ENCODE measurements at regions not wholly inside any gene's neighbourhood (a gene's known extent, or its start where the extent isn't known, plus 50 kb on each side); places are given as distances from the start of the nearest gene placed in this dataset.

DNA sequence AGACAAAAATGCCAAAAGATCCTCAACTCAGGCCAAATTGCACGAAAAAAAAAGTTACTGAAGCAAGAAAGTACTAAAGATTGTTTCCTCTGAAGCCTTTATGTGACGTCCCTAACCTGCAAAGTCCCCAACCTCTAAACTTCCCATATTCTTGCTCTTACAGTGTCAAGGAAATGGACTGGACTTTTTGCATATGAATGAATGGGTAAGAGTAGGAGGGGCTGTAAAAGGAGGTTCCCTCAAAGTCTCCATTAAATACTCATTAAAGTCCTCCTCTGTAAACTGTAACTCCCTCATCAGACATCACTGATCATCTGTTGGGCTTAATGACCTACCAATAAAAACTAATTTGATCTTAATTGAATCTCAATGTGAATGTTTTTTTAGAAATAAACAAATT, 164.8 kb upstream of the STEAP1 start:
- TF ChIP-seq, protein P1, sequence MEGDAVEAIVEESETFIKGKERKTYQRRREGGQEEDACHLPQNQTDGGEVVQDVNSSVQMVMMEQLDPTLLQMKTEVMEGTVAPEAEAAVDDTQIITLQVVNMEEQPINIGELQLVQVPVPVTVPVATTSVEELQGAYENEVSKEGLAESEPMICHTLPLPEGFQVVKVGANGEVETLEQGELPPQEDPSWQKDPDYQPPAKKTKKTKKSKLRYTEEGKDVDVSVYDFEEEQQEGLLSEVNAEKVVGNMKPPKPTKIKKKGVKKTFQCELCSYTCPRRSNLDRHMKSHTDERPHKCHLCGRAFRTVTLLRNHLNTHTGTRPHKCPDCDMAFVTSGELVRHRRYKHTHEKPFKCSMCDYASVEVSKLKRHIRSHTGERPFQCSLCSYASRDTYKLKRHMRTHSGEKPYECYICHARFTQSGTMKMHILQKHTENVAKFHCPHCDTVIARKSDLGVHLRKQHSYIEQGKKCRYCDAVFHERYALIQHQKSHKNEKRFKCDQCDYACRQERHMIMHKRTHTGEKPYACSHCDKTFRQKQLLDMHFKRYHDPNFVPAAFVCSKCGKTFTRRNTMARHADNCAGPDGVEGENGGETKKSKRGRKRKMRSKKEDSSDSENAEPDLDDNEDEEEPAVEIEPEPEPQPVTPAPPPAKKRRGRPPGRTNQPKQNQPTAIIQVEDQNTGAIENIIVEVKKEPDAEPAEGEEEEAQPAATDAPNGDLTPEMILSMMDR (IDR thresholded peaks at IDR 0.05; ENCODE audit: insufficient read depth, low read length) = no peak
- TF ChIP-seq GABPA (IDR thresholded peaks at IDR 0.05; ENCODE audit: low read depth) = no peak
- TF ChIP-seq SPI1 (IDR thresholded peaks at IDR 0.05; ENCODE audit: borderline replicate concordance, low read depth) = no peak
- TF ChIP-seq, protein P2, sequence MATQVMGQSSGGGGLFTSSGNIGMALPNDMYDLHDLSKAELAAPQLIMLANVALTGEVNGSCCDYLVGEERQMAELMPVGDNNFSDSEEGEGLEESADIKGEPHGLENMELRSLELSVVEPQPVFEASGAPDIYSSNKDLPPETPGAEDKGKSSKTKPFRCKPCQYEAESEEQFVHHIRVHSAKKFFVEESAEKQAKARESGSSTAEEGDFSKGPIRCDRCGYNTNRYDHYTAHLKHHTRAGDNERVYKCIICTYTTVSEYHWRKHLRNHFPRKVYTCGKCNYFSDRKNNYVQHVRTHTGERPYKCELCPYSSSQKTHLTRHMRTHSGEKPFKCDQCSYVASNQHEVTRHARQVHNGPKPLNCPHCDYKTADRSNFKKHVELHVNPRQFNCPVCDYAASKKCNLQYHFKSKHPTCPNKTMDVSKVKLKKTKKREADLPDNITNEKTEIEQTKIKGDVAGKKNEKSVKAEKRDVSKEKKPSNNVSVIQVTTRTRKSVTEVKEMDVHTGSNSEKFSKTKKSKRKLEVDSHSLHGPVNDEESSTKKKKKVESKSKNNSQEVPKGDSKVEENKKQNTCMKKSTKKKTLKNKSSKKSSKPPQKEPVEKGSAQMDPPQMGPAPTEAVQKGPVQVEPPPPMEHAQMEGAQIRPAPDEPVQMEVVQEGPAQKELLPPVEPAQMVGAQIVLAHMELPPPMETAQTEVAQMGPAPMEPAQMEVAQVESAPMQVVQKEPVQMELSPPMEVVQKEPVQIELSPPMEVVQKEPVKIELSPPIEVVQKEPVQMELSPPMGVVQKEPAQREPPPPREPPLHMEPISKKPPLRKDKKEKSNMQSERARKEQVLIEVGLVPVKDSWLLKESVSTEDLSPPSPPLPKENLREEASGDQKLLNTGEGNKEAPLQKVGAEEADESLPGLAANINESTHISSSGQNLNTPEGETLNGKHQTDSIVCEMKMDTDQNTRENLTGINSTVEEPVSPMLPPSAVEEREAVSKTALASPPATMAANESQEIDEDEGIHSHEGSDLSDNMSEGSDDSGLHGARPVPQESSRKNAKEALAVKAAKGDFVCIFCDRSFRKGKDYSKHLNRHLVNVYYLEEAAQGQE (IDR thresholded peaks at IDR 0.05; ENCODE audit: insufficient replicate concordance, low read depth) = no peak
- DNase-seq (ENCODE audit: low read depth in 1 of 2, low spot score in 1 of 2) = no peak
- no peak overlapping the region for H3K4me3 ChIP-seq (replicated peaks; ENCODE audit: insufficient read depth, low read length)
- H3K27ac ChIP-seq (replicated peaks) = no peak overlapping the region
- H3K27me3 ChIP-seq (ENCODE audit: insufficient read depth, poor library complexity, severe bottlenecking) = no peaks in the 10 kb centered on the region

DNA sequence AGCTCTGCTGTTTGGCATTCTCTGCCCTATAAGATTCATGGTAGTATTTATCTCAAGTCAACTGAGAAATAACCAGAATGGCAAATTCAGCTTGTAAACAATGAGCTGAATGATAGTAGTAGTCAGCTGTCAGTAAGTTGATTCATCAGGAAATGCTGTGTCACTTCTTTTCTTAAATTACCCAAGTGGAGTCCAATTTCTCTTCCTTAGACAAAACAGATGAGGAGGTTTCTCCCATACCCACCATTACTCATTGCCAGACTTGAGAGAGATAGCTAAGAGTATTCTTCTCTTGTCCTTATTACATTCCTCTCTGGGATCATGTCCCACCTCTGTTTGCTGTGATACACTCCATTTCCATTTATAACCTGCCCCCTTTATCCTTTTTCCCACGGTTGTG, 159.8 kb upstream of the STEAP1 start:
- no peak for DNase-seq (ENCODE audit: low read depth in 1 of 2, low spot score in 1 of 2)
- H3K27me3 ChIP-seq (ENCODE audit: insufficient read depth, poor library complexity, severe bottlenecking) = no peaks in the 10 kb centered on the region
- no peak overlapping the region for H3K27ac ChIP-seq (replicated peaks)
- TF ChIP-seq, protein P1 (IDR thresholded peaks at IDR 0.05; ENCODE audit: insufficient read depth, low read length) = no peak
- TF ChIP-seq, protein P2 (IDR thresholded peaks at IDR 0.05; ENCODE audit: insufficient replicate concordance, low read depth) = no peak
- TF ChIP-seq SPI1 (IDR thresholded peaks at IDR 0.05; ENCODE audit: borderline replicate concordance, low read depth) = no peak
- no peak for TF ChIP-seq GABPA (IDR thresholded peaks at IDR 0.05; ENCODE audit: low read depth)
- no peak for TF ChIP-seq POLR2AphosphoS5 (IDR thresholded peaks at IDR 0.05; ENCODE audit: low read depth)
- H3K4me3 ChIP-seq (replicated peaks; ENCODE audit: insufficient read depth, low read length) = no peak overlapping the region

DNA sequence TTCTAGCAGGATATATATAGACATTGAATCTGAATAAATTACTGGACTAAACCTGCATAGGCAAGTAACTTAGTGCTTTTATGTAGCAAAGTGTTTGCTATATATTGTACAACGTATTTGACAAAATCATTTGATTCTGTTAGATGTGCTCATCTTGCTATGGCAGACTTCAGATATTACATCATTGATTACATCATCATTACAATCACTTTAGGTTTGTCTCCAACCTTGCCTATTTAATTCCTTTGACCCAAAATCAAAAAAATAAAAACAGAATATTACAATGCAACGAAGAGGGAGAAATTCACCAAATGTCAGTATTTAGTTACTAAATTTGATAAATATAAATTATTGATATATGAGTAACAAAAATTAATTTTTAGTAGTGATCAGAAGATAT, 155.7 kb upstream of the STEAP1 start:
- no peak for DNase-seq (ENCODE audit: low read depth in 1 of 2, low spot score in 1 of 2)
- H3K27ac ChIP-seq (replicated peaks) = no peak overlapping the region
- no peaks in the 10 kb centered on the region for H3K27me3 ChIP-seq (ENCODE audit: insufficient read depth, poor library complexity, severe bottlenecking)
- H3K4me3 ChIP-seq (replicated peaks; ENCODE audit: insufficient read depth, low read length) = no peak overlapping the region
- TF ChIP-seq POLR2AphosphoS5 (IDR thresholded peaks at IDR 0.05; ENCODE audit: low read depth) = no peak
- TF ChIP-seq, protein P1 (IDR thresholded peaks at IDR 0.05; ENCODE audit: insufficient read depth, low read length) = no peak
- TF ChIP-seq SPI1 (IDR thresholded peaks at IDR 0.05; ENCODE audit: borderline replicate concordance, low read depth) = no peak
- TF ChIP-seq GABPA (IDR thresholded peaks at IDR 0.05; ENCODE audit: low read depth) = no peak
- TF ChIP-seq, protein P2 (IDR thresholded peaks at IDR 0.05; ENCODE audit: insufficient replicate concordance, low read depth) = no peak
